HG02970 (cell line): ENCODE measurements at regions not wholly inside any gene's neighbourhood (a gene's known extent, or its start where the extent isn't known, plus 50 kb on each side); places are given as distances from the start of the nearest gene placed in this dataset.

ENCODE experiments used
- ATAC-seq: cut with Tn5 transposase; IDR thresholded peaks from one replicate; pipeline ENCODE4 v1.9.1; 2021; ENCODE audit warnings: mild to moderate bottlenecking, moderate library complexity, moderate number of reproducible peaks; ENCODE audit not compliant: unreplicated experiment, low FRiP score

DNA sequence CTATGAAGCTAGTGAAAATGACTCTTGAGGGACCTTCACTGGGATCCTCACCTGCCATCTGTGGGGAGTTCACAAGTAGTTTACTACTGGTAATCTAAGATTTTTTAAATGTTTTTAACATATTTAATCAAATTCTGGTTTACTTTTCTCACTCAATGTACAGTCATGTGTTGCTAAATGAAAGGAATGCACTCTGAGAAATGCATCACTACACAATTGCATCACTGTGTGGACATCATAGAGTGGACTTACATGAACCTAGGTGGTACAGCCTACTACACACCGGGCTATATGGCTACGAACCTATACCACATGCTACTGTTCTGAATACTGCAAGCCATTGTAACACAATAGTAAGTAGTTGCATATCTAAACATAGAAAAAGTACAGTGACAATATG lies 528.0 kb downstream of the BCL11A start:
- ATAC-seq = no peak

DNA sequence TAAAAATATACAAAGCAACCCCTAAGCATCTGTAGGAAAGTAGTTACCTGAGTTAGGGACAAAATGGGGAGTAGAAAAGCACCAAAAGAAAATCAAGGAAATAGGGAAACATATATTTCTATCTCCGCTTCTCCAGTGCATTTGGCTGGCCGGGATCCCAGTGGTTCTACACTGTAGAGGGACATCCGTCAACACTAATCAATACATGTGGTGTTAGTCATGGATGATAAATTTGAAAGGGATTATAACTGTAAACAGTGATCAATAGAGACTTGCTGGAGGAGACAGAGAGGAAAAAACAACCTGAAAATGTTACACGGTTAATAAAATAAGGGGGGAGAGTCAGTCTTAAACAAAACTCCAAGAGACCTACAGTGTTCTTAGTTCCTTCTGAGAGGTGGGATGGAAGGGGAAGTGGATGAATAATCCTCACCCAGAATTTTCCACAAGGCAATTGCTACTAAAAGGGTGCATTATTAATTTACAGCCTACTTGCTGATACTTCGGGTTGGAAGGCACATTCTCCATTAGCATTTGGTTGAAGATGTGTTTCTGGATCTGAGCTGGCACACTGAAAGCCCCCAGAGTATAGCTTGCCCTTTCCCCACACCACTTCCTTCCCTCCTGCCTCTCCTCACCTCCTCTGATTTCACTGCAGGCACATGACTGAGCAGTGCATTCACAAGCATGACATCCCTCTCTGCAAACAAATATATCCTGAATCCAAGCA lies 530.0 kb downstream of the BCL11A start:
- no peak for ATAC-seq

- ATAC-seq = no peak
Measured at GRCh38 chr2:60007671-60008070, 545.8 kb downstream of the BCL11A start.

- ATAC-seq = no peak
Measured at GRCh38 chr2:60003076-60003475, 550.4 kb downstream of the BCL11A start.

DNA sequence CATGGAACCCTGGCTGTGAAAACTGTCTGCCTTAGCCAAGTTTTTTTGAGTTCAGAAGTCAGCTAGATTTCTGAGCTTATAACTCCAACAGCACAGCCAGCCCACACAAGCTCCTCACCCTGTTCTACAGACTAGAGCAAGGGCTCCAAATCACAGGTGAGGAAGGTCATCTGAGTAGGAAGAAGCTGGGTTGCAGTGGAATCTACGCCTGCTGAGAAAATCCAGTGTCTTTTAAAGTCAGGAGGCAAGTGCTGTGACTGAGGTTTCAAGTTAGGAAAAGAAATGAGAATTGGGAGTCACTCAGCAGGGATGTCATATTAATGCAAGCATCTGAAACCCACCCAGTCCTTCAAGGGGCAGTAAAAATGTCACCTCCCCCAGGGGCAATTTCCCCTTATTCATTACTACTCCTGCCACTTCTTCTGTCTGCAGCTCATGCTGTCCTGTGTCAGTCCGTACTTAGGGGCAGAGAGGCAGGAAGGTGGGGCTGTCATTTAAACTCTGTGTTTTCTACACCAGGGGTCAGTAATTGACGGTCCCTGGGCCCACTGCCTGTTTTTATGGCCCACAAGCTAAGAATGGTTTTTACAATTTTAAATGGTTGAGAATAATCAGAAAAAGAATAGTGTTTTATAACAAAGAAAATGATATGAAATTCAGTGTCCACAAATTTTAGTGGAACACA lies 551.1 kb downstream of the BCL11A start:
- ATAC-seq = no peak

- no peak for ATAC-seq
Measured at GRCh38 chr2:60000686-60001085, 552.8 kb downstream of the BCL11A start.

GRCh38 chr2:59998324-59998723 lies 555.1 kb downstream of the BCL11A start:
- ATAC-seq = no peak

DNA sequence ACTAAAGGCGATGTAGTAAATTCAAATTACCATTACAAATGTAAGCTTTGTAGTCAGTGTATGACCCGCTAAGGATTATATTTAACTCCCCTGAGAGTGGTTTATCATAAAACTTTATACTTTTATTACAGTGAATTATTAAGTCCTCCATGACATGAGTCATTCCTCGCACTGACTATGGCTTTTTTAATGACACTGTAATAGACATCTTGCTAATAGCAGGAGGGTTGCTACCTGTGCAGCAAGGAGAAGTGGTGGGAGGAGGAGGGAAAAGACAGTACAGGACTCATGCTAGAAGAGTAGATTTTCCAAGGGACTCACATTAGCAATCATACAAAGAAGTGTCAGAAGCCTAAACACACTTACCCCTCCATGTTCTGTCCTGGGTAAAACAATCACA lies 556.1 kb downstream of the BCL11A start:
- no peak for ATAC-seq

- ATAC-seq = no peak
Measured at GRCh38 chr2:59996855-59997254, 556.6 kb downstream of the BCL11A start.

- no peak for ATAC-seq
Measured at GRCh38 chr2:59993726-59994125, 559.7 kb downstream of the BCL11A start.

GRCh38 chr2:59988341-59988740 lies 565.1 kb downstream of the BCL11A start:
- ATAC-seq = no peak

DNA sequence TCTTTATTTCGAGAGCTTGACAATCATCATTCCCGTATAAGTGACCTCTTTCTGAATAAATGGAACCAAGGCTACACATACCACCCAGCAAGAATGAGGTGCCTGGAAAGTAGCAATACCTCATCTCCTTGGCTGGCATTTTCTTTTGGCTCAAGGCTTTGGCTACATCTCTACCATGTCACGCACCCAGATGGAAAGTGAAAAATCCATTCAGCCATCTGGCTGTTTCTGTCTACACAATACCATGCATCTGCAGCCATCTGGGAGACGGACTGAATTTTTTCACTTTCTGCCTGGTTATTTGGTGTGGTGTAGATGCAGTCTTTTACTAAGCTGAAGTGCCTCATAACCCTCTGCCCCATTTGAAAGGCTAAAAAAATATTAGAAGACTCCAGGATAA lies 566.9 kb downstream of the BCL11A start:
- no peak for ATAC-seq

- ATAC-seq = no peak
Measured at GRCh38 chr2:59985923-59986322, 567.5 kb downstream of the BCL11A start.

- no peak for ATAC-seq
Measured at GRCh38 chr2:59974051-59974766, 579.2 kb downstream of the BCL11A start.

GRCh38 chr2:59969161-59969560 lies 584.3 kb downstream of the BCL11A start:
- ATAC-seq = no peak

DNA sequence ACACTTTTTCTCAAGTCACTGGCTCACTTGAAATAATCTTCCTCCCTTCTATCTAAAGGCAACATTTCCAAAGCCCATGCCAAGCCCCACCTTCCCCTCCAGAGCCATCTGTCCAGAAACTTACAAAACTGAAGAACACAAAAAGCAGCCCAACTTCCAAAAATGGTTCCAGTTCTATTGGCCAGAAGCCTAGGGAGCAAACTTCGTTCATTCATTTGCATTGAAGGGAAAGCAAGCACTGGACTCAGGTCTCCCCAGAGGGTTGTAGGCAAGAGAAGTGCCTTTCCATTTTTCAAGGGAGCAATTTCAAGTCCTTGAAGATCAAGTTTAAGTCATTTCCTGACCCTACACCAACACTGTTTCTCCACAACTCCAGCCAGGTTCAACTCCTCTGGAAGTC lies 585.0 kb downstream of the BCL11A start:
- ATAC-seq = no peak

GRCh38 chr2:59967691-59968090 lies 585.8 kb downstream of the BCL11A start:
- ATAC-seq = no peak

- ATAC-seq = no peak
Measured at GRCh38 chr2:59963157-59963556, 590.3 kb downstream of the BCL11A start.

GRCh38 chr2:59961746-59962145 lies 591.7 kb downstream of the BCL11A start:
- ATAC-seq = no peak

DNA sequence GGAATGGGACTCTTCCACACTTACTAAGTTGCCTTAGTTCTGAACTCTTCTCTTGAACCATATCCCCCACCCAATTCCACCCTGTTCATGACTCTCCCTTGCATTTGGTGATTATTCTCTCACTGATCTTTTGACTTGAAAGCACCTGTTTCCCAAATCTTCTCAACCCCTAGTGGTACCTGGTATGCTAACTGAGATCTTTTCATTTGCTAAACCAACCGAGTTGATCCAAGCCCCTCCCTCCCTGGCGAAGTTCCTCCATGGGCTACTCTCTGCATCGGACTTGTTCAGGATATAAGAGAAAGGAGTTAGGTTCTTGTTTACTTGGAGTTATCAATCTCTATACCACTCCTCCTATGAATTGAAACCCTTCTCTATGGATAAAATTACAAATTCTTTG lies 593.5 kb downstream of the BCL11A start:
- ATAC-seq = no peak

DNA sequence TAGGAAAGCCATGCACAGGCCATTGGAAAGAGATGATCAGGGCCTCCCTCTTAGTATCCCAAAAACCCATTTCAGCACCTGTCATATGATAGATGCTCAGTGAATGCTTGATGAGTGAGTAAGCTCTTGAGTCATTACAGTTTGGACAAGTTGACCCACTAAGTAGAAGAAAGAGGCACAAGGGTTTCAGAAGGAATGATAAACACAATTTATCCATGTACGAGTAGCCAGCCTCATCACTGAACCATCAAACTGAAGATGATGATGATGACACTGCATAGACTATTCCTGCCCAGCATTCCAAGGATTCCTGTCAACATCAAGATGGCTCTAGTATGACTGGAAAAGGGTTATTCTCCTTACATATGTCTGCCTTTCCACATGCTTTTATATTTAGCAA lies 596.0 kb downstream of the BCL11A start:
- no peak for ATAC-seq

DNA sequence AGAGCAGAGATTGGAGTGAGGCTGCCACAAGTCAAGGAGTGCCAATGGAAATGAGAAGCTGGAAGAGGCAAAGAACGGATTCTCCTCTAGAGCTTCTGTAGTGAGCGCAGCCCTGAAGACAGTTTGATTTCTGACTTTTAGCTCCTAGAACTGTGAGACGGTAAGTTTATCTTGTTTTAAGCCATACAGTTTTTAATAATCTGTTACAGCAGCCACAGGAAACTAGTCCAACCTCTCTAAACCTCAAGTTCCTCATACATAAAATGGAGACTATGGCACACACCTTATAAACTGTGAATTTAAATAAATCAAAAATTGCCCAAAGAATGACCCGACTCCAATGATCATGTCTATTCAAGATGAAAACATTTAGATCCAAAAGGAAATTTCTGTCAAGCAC lies 596.5 kb downstream of the BCL11A start:
- ATAC-seq = no peak
